ENCODE measurements at regions not wholly inside any gene's neighbourhood (a gene's known extent, or its start where the extent isn't known, plus 50 kb on each side); places are given as distances from the start of the nearest gene placed in this dataset.

- TF ChIP-seq POLR2AphosphoS5 (IDR thresholded peaks at IDR 0.05; ENCODE audit: low read depth, low read length) (no peak), RAD21 (IDR thresholded peaks at IDR 0.05; ENCODE audit: low read length) (no peak), REST (IDR thresholded peaks at IDR 0.05; ENCODE audit: low read depth, low read length) (no peak), TAF1 (IDR thresholded peaks at IDR 0.05; ENCODE audit: borderline replicate concordance, low read depth, low read length) (no peak)
- TF ChIP-seq, protein P1, sequence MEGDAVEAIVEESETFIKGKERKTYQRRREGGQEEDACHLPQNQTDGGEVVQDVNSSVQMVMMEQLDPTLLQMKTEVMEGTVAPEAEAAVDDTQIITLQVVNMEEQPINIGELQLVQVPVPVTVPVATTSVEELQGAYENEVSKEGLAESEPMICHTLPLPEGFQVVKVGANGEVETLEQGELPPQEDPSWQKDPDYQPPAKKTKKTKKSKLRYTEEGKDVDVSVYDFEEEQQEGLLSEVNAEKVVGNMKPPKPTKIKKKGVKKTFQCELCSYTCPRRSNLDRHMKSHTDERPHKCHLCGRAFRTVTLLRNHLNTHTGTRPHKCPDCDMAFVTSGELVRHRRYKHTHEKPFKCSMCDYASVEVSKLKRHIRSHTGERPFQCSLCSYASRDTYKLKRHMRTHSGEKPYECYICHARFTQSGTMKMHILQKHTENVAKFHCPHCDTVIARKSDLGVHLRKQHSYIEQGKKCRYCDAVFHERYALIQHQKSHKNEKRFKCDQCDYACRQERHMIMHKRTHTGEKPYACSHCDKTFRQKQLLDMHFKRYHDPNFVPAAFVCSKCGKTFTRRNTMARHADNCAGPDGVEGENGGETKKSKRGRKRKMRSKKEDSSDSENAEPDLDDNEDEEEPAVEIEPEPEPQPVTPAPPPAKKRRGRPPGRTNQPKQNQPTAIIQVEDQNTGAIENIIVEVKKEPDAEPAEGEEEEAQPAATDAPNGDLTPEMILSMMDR (IDR thresholded peaks at IDR 0.05), result no peak
Observed at GRCh38 chr9:1890201-1890600, 124.9 kb upstream of the SMARCA2 start.
